Choroid plexus epithelial cell (primary cell): ENCODE measurements at regions not wholly inside any gene's neighbourhood (a gene's known extent, or its start where the extent isn't known, plus 50 kb on each side); places are given as distances from the start of the nearest gene placed in this dataset.
"Not testable (repeated sequence)": the region's sequence is repeated elsewhere in the genome, so short reads cannot be mapped to it uniquely, and the experiment has no call there.

ENCODE experiments used
- DNase-seq: peaks from one replicate; pipeline ENCODE4 v3.0.0-alpha.2; 2010; ENCODE audit warnings: low read depth
- H3K4me3 ChIP-seq: 2 replicates; pipeline ENCODE4 v1.5.1; 2011; ENCODE audit warnings: low read depth, mild to moderate bottlenecking, control low read depth, low read length, moderate library complexity
- CTCF ChIP-seq: conservative IDR thresholded peaks from 2 replicates; pipeline ENCODE4 v1.5.1; 2011; ENCODE audit warnings: low read depth, mild to moderate bottlenecking, control low read depth, inconsistent platforms, low read length, moderate library complexity

GRCh38 chr12:20150835-20151422 lies 217.4 kb upstream of the PDE3A start:
- no peak for DNase-seq
- H3K4me3 ChIP-seq: no peak overlapping the region
- no peak for TF ChIP-seq CTCF

GRCh38 chr12:20154052-20154451 lies 214.3 kb upstream of the PDE3A start:
- no peak overlapping the region for H3K4me3 ChIP-seq
- peak; percentile 72 for DNase-seq
- no peak for TF ChIP-seq CTCF

- DNase-seq: no peak
- no peak overlapping the region for H3K4me3 ChIP-seq
- no peak for TF ChIP-seq CTCF
These were observed 213.0 kb upstream of the PDE3A start for GRCh38 chr12:20155374-20155773.

- H3K4me3 ChIP-seq, DNase-seq: not testable (repeated sequence)
These were observed 207.4 kb upstream of the PDE3A start for GRCh38 chr12:20160899-20161298.

- no peak for TF ChIP-seq CTCF
- no peak for DNase-seq
- H3K4me3 ChIP-seq: no peak overlapping the region
These were observed 193.7 kb upstream of the PDE3A start for GRCh38 chr12:20174528-20175175.

GRCh38 chr12:20175704-20176388 lies 192.5 kb upstream of the PDE3A start:
- no peak overlapping the region for H3K4me3 ChIP-seq
- DNase-seq: no peak
- no peak for TF ChIP-seq CTCF

- no peak overlapping the region for H3K4me3 ChIP-seq
- TF ChIP-seq CTCF: no peak
- no peak for DNase-seq
These were observed 186.7 kb upstream of the PDE3A start for GRCh38 chr12:20181416-20182180.
